Upper lobe of left lung (tissue), 6 donors: ENCODE measurements at regions not wholly inside any gene's neighbourhood (a gene's known extent, or its start where the extent isn't known, plus 50 kb on each side); places are given as distances from the start of the nearest gene placed in this dataset.

ENCODE experiments used
- ATAC-seq, 2 donors: fragments of 200-7000 bp; cut with Tn5 transposase; one replicate each; pipeline ENCODE4 v1.9.1; 2022; ENCODE audit warnings: mild to moderate bottlenecking in 2 of 2, moderate library complexity in 2 of 2; ENCODE audit not compliant: low FRiP score in 2 of 2
- DNase-seq, 2 donors: peaks; one replicate each; pipeline ENCODE4 v3.0.0-alpha.2; 2019 to 2020
- H3K27ac ChIP-seq, 4 donors: fragments of 200-600 bp; sonication (generic); one replicate each; pipeline ENCODE4 v1.5.1; 2016 to 2019
- H3K27me3 ChIP-seq, 4 donors: fragments of 200-600 bp; sonication (generic); one replicate each; pipeline ENCODE4 v1.5.1; 2017 to 2019
- H3K36me3 ChIP-seq, 4 donors: fragments of 200-600 bp; sonication (generic); one replicate each; pipeline ENCODE4 v1.5.1; 2016 to 2019
- H3K4me1 ChIP-seq, 4 donors: fragments of 200-600 bp; sonication (generic); one replicate each; pipeline ENCODE4 v1.5.1; 2018 to 2019
- H3K4me3 ChIP-seq, 4 donors: fragments of 200-600 bp; sonication (generic); one replicate each; pipeline ENCODE4 v1.5.1; 2017 to 2019; ENCODE audit warnings: mild to moderate bottlenecking in 2 of 4, moderate library complexity in 1 of 4
- H3K9me3 ChIP-seq, 4 donors: fragments of 200-600 bp; sonication (generic); one replicate each; pipeline ENCODE4 v1.5.1; 2018 to 2019
- CTCF ChIP-seq, 6 experiments: fragments of 450-650 bp in 4 of 6; fragments of 200-600 bp in 2 of 6; sonication (generic) in 2 of 6; IDR thresholded peaks; one replicate each; pipeline ENCODE4 v1.5.1; 2016 to 2019; ENCODE audit warnings: antibody characterized with exemption in 6 of 6
- EP300 ChIP-seq, 4 donors: sonication (generic); formaldehyde crosslinking; IDR thresholded peaks; one replicate each; pipeline ENCODE4 v1.5.1; 2017; ENCODE audit warnings: antibody characterized with exemption in 4 of 4, control low read depth in 2 of 4
- POLR2A ChIP-seq, 4 donors: fragments of 450-650 bp; IDR thresholded peaks; one replicate each; pipeline ENCODE4 v1.5.1; 2016 to 2017; ENCODE audit warnings: antibody characterized with exemption in 4 of 4, mild to moderate bottlenecking in 2 of 4
- POLR2AphosphoS5 ChIP-seq, 2 donors: sonication (generic); formaldehyde crosslinking; IDR thresholded peaks; one replicate each; pipeline ENCODE4 v1.5.1; 2017; ENCODE audit warnings: antibody characterized with exemption in 2 of 2
- WGBS, 2 donors: methylation state at CpG; one replicate each; pipeline ENCODE4 v1.1.5; 2017 to 2018; 5-methylcytosine and 5-hydroxymethylcytosine counted together
- donor health status: DM: no; HTN: no; CAD: no; lungs with moderate emphysema.
- donor health status: DM: no; HTN: yes; CAD: no; lungs with severe emphysema.

GRCh38 chr15:25544076-25544475 is 105.3 kb upstream of the UBE3A start:
- TF ChIP-seq CTCF (IDR thresholded peaks at IDR 0.05), result no peak
- TF ChIP-seq POLR2AphosphoS5 (IDR thresholded peaks at IDR 0.05), result no peak
- no peak for TF ChIP-seq POLR2A (IDR thresholded peaks at IDR 0.05)
- TF ChIP-seq EP300 (IDR thresholded peaks at IDR 0.05), result no peak
- 94 to 97% methylated on average over 7 of the region's 7 CpGs for WGBS, 2 donors
- no peak for DNase-seq
- no peak overlapping the region for H3K27ac ChIP-seq
- H3K4me1 ChIP-seq, result peaks cover 0 to 22% (median 6%) of the 10 kb centered on the region in 4 donors
- no peak overlapping the region for H3K4me3 ChIP-seq
- ATAC-seq, result no peak
- no peaks in the 10 kb centered on the region for H3K27me3 ChIP-seq
- H3K9me3 ChIP-seq, result no peaks in the 10 kb centered on the region
- H3K36me3 ChIP-seq, result no peaks in the 10 kb centered on the region

DNA sequence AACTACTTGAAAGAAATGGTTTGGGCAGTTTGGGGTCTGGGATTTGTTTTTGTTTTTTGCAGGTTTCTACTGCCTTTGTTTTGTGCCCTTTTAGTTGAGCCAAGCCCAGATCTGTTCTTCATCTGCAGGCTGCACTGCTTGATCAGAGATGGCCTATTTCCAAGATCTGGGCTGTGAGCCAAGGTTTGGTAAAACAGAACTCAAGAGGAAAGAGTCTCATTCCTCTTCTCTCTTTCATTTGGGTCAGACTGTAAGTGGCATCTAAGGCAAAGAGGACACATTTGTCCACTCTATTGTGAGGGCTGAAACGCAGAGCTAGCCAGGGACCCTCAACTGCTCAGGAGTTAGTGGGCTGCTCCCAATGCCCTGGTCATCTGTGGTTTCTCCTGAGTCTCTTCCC is 104.4 kb upstream of the UBE3A start:
- DNase-seq (peak in 1 of 2 donors; percentile 71), ATAC-seq (peak in 1 of 2 donors; percentile 50)
- no peaks in the 10 kb centered on the region for H3K9me3 ChIP-seq
- no peaks in the 10 kb centered on the region for H3K27me3 ChIP-seq
- H3K4me1 ChIP-seq, result peaks cover 0 to 22% (median 6%) of the 10 kb centered on the region in 4 donors
- WGBS, 2 donors, result 38 to 43% methylated on average over 1 of the region's 1 CpG
- H3K27ac ChIP-seq, result no peak overlapping the region
- TF ChIP-seq CTCF (IDR thresholded peaks at IDR 0.05) (no peak), EP300 (IDR thresholded peaks at IDR 0.05) (no peak), POLR2AphosphoS5 (IDR thresholded peaks at IDR 0.05) (no peak), POLR2A (IDR thresholded peaks at IDR 0.05) (no peak)
- H3K36me3 ChIP-seq, result no peaks in the 10 kb centered on the region
- no peak overlapping the region for H3K4me3 ChIP-seq

DNA sequence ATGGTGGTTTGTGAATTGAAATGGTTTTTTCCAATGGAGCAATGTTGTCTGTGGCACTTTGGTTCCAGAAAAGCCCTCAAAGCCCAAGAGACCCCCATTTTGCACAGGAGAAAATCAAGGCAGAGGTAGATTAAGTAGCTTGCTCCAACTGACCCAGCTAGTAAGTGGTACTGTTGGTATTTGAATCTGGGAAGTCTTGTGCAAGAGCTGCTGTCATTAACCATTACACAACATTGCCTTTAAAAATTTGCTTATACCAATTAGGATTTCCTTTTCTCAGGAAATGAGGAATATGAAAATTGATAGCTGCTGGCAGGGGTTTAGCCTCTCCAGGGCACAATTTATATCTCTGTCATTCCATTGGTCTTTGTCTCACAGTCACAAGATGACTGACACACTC is 102.4 kb upstream of the UBE3A start:
- no peak for ATAC-seq
- peaks cover 0 to 22% (median 6%) of the 10 kb centered on the region in 4 donors for H3K4me1 ChIP-seq

DNA sequence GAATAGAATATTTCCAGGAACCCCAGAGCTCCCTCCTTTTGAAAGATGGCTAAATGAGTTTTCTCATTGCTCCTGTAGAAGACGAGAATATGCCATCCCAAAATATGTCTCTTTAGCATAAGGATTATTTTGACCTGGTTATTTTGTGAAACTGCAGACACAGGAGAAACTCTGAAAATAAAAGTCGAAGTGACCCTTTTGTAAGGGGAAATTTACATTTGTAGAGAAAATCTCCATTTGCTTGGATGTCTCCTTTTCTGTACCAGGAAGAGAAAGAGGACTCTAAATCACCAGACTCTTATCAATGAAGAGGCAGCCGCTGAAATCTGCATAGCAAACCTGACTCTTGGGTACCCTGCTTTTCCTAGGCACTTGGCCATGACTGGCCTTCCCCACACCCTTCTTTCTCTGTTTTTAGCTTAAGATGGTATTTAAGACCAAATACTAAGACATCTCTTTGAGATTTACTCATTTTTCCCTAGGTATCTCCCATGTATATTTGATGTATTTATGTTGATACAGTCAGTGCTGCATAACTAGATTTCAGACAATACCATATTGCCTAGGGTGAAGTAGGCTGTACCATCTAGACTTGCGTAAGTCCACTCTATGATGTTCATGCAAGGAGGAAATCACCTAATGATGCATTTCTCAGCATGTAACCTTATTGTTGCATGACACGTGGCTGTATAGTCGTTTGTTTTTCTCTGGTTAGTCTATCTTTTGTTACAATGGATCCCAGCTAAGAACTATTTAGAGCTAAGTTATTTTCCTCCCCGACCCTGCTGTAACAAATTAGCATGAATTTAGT is 98.2 kb upstream of the UBE3A start:
- peaks cover 0 to 11% (median 0%) of the 10 kb centered on the region in 4 donors for H3K4me1 ChIP-seq
- no peak overlapping the region for H3K4me3 ChIP-seq
- no peak for DNase-seq
- TF ChIP-seq EP300 (IDR thresholded peaks at IDR 0.05), result no peak
- TF ChIP-seq POLR2AphosphoS5 (IDR thresholded peaks at IDR 0.05), result no peak
- no peak for TF ChIP-seq CTCF (IDR thresholded peaks at IDR 0.05)
- TF ChIP-seq POLR2A (IDR thresholded peaks at IDR 0.05), result no peak
- H3K36me3 ChIP-seq, result no peaks in the 10 kb centered on the region
- H3K27ac ChIP-seq, result no peak overlapping the region
- 67 to 80% methylated on average over 7 of the region's 7 CpGs for WGBS, 2 donors
- H3K9me3 ChIP-seq, result no peaks in the 10 kb centered on the region
- no peak for ATAC-seq
- no peaks in the 10 kb centered on the region for H3K27me3 ChIP-seq

More for the DNA sequence above, 102.4 kb upstream of the UBE3A start:
- TF ChIP-seq POLR2AphosphoS5 (IDR thresholded peaks at IDR 0.05) (no peak), EP300 (IDR thresholded peaks at IDR 0.05) (no peak)
- H3K4me3 ChIP-seq, result no peak overlapping the region
- H3K27me3 ChIP-seq, result no peaks in the 10 kb centered on the region
- DNase-seq, result no peak
- no peaks in the 10 kb centered on the region for H3K9me3 ChIP-seq
- no peaks in the 10 kb centered on the region for H3K36me3 ChIP-seq
- H3K27ac ChIP-seq, result peak overlapping the region in 1 of 4 donors; percentile 32

DNA sequence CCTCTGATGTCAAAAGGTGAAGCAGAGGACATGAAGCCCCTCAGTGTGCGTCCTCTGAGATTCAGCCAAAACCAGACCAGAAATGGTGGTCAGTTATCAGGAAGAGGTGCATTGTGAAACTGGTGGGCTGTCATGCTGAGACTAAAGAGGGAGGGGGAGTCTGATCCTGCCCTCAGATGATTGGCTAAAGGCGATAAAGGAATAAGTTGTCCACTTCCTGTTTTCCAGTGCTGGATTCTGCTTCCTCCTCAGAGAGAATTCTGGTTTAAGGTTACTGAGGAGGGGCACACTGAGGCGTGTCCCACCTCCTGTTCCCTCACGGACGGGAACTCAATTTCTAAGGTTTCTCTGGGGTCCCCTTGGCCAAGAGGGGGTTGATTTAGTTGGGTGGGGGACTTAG is 97.0 kb upstream of the UBE3A start:
- Histone ChIP-seq H3K4me1 (no peaks in the 10 kb centered on the region), H3K27me3 (no peaks in the 10 kb centered on the region), H3K27ac (no peak overlapping the region), H3K36me3 (no peaks in the 10 kb centered on the region), H3K9me3 (no peaks in the 10 kb centered on the region), H3K4me3 (no peak overlapping the region)
- TF ChIP-seq CTCF (IDR thresholded peaks at IDR 0.05), result no peak
- no peak for TF ChIP-seq POLR2AphosphoS5 (IDR thresholded peaks at IDR 0.05)
- no peak for TF ChIP-seq POLR2A (IDR thresholded peaks at IDR 0.05)
- no peak for TF ChIP-seq EP300 (IDR thresholded peaks at IDR 0.05)
- 83 to 86% methylated on average over 5 of the region's 5 CpGs for WGBS, 2 donors
- DNase-seq, result no peak
- ATAC-seq, result no peak
